ENCODE measurements at regions not wholly inside any gene's neighbourhood (a gene's known extent, or its start where the extent isn't known, plus 50 kb on each side); places are given as distances from the start of the nearest gene placed in this dataset.
A peak's percentile ranks its signal among the peaks of the same experiment; 100 is the strongest.
"Not testable (repeated sequence)": the region's sequence is repeated elsewhere in the genome, so short reads cannot be mapped to it uniquely, and the experiment has no call there.

- DNase-seq (ENCODE audit: low spot score): no peak
Observed at GRCh38 chr7:68243128-68243527, 1246.5 kb downstream of the TYW1 start.

GRCh38 chr7:68244389-68244788 is 1247.8 kb downstream of the TYW1 start:
- DNase-seq (ENCODE audit: low spot score): no peak

GRCh38 chr7:68245688-68246087 is 1249.1 kb downstream of the TYW1 start:
- no peak for DNase-seq (ENCODE audit: low spot score)

DNA sequence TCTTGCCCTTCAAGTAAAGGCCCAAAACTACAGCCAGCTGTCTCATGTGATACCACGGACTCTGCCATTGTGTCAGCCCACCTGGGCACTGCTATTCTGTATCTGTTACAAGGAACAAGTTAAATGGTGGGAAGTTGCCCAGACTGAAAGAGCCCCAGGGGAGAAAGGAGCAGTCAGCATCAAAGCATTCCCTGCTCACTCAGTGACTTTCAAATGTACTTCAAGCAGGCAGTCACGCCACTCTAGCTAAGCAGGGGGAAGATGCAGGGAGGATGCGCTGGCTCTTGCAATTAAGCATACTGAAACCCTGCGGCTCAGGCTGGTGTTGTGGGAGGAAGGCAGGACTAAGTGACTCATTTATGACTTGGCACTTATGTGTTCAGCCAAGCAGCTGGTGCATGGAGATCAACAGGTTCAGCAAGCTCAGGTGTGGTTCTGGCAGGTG is 1249.6 kb downstream of the TYW1 start:
- DNase-seq (ENCODE audit: low spot score): no peak

GRCh38 chr7:68247126-68247525 is 1250.5 kb downstream of the TYW1 start:
- DNase-seq (ENCODE audit: low spot score): no peak

GRCh38 chr7:68247571-68247970 is 1250.9 kb downstream of the TYW1 start:
- no peak for DNase-seq (ENCODE audit: low spot score)

DNA sequence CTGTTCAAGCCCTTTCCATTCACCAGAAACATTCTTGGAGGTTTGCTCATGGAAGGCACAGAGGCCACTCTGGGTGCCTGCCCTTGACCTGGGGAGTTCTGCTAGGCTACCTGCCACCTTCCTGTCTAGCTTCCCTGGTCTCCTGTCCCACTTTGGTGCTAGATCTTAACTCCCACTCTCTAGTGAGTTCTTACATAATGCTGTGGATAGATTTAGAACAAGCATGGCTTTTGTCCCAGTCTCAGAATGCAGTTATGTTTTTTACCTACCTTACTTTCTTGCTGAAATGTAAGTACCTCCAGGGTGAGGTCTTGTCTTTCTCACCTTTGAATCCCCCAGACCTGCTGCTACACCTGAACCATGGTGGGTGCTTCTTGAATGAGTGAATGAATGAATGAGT is 1252.3 kb downstream of the TYW1 start:
- DNase-seq (ENCODE audit: low spot score): peak; percentile 24

GRCh38 chr7:68249611-68250010 is 1253.0 kb downstream of the TYW1 start:
- DNase-seq (ENCODE audit: low spot score): no peak

- no peak for DNase-seq (ENCODE audit: low spot score)
Observed at GRCh38 chr7:68250143-68250542, 1253.5 kb downstream of the TYW1 start.

DNA sequence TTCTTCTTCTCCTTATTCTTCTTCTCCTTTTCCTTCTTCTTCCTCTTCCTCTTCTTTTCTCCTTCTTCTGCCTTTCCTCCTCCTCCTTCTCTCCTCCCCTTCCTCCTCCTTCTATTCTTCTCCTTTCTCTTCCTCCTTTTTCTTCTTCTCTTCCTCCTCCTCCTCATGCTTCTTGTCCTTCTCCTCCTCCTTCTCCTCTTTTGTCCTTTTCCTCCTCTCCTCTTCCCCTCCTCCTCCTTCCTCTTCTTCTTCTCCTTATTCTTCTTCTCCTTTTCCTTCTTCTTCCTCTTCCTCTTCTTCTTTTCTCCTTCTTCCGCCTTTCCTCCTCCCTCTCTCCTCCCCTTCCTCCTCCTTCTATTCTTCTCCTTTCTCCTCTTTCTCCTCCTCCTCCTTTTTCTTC is 1258.2 kb downstream of the TYW1 start:
- not testable (repeated sequence) for DNase-seq (ENCODE audit: low spot score)

GRCh38 chr7:68256295-68256694 is 1259.7 kb downstream of the TYW1 start:
- no peak for DNase-seq (ENCODE audit: low spot score)

- no peak for DNase-seq (ENCODE audit: low spot score)
Observed at GRCh38 chr7:68258609-68259008, 1262.0 kb downstream of the TYW1 start.

DNA sequence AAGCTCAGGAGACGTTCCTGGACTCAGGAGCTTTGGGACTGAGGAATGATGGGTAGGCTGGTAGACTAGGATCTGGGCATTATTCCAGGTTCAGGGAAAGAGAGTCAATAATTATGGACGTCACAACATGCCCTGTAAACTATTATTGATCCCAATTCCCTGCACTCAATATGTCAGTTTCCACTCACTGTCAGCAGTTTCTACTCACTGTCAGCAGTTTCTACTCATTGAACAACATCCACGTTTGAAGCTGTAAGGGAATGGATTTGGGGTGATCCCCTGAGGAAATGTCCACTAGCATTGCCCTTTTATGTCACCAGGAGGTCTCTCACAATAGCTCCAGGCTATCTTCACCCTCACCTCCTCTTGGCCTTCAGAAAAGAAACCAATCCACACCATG is 1268.6 kb downstream of the TYW1 start:
- no peak for DNase-seq (ENCODE audit: low spot score)

DNA sequence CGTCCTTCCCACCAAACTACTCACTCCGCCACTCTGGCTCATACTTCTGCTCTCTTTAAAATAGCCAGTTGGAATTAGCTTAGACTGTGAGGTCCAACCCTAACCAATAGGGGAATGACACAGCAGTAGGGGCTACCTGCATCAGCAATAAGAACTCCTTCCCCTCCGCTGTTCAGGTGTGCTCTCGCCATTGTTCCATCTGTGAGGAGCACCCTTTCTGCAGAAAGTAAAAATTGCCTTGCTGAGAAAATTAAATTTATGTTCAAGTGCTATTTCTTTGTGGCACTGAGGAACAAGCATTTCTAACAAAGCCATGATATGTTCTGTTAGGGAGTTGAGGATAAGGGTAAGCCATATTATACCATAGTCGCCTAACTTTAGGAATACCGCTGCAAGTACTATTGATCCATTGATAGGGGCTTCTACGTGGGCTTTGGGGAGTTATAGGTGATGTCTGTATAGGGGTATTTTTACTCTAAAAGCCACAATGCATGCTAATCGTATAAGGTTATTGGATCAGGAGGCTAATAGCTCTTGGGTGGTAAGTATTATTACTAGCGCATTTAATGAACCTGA is 1269.5 kb downstream of the TYW1 start:
- DNase-seq (ENCODE audit: low spot score): no peak

- DNase-seq (ENCODE audit: low spot score): peak; percentile 68
Observed at GRCh38 chr7:68267486-68267885, 1270.9 kb downstream of the TYW1 start.

DNA sequence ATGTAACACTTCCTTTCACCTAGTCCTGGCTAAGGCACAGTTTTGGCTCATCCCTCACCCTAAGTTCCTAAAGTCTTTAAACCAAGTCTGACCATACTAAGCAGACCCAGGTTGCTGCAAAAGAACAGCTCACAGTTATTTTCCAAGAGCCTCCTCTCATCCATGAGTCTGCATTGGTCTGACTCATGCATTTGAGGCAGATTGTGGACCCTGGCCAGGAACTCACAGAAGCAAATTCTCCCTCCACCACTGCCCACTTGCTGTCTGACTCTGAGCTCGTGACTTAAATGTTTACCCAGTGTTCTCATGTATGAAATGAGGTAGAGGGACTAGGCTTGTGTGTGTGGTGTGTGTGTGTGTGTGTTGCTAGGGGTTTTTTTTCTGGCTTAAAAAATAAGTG is 1272.8 kb downstream of the TYW1 start:
- DNase-seq (ENCODE audit: low spot score): no peak

DNA sequence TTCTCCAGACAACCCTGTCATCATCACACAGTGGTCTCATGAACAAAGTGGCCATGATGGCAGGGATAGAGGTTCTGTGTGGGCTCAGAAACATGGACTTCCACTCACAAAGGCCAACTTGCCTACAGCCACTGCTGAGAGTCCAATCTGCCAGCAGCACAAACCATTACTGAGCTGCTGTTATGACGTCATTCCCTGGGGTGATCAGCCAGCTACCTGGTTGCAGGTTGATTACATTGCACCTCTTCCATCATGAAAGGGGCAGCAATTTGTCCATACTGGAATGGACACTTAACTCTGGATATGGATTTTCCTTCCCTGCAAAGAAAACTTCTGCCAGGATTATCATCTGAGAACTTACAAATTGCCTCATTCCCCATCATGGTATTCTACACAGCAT is 1275.9 kb downstream of the TYW1 start:
- DNase-seq (ENCODE audit: low spot score): no peak

DNA sequence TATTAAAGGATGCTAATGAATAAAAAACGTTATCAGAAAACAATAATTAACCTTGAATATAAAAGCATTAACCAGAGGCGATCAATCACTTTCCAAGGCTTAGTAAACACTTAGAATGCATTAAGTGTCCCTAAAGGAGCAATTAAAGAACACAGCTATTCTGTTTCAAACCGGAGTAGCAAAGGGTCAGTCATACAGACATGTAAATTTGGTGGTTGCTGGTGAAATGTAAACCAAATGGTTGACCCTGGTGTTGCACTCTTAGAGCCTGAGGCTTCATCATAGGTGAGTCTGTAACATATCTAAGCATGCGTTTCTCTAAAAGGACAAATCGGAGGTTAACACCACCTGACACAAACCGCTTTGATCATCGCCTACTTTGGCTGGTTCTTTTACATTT is 1280.1 kb downstream of the TYW1 start:
- no peak for DNase-seq (ENCODE audit: low spot score)

DNA sequence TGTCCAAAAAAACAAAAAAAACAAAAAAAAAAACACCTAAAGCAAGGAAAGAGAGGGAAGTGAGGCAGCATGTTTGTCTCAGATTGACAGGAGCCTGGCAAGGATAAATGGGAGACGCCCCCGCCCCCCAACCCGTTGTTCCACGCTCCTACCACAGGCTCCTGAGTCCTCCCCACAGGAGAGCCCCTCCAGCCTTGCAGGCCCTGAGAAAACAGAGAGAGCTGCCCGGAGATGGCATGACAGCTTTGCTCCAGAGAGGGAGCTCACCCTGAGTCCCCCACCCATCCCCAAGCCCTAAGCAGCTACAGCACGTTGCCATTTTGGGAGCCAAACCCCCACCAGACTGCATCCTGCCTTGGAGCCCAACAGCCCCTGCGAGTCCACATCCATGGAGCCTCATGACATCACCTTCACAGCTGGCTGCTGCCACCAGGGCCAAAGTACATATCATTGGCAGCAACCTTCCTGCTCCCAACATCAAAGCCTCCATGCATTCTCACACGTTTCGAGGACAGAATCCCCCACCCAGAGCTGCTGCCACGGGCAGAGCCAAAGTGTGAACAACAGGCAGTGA is 1283.3 kb downstream of the TYW1 start:
- no peak for DNase-seq (ENCODE audit: low spot score)

DNA sequence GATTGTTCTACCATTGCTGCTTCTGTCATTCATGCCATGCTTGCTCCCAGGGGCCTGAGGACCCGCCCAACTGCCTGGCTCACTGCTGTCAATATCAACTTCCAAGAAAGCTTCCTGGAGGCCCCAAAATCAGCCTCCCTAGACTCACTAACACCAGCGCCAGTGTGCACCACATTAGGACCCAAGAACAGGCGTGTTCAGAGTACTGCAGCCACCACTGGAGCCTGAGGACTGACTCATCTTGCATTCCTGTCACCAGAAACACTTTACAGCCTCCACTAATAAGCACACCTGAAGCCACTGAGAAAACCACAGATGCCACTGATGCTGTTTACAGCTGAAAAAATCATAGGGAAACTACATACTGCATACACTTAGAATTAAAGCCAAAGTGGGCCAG is 1284.3 kb downstream of the TYW1 start:
- DNase-seq (ENCODE audit: low spot score): no peak

GRCh38 chr7:68288144-68288593 is 1291.5 kb downstream of the TYW1 start:
- DNase-seq (ENCODE audit: low spot score): no peak

GRCh38 chr7:68291710-68292109 is 1295.1 kb downstream of the TYW1 start:
- DNase-seq (ENCODE audit: low spot score): no peak

GRCh38 chr7:68295386-68295785 is 1298.8 kb downstream of the TYW1 start:
- DNase-seq (ENCODE audit: low spot score): no peak

GRCh38 chr7:68304536-68304935 is 1293.7 kb upstream of the AUTS2 start:
- DNase-seq (ENCODE audit: low spot score): no peak
